GM21529 (cell line): ENCODE measurements at regions not wholly inside any gene's neighbourhood (a gene's known extent, or its start where the extent isn't known, plus 50 kb on each side); places are given as distances from the start of the nearest gene placed in this dataset.

ENCODE experiments used
- ATAC-seq: cut with Tn5 transposase; IDR thresholded peaks from one replicate; pipeline ENCODE4 v1.9.1; 2021; ENCODE audit not compliant: unreplicated experiment

- no peak for ATAC-seq
These were observed 412.5 kb upstream of the PCDH9 start for GRCh38 chr13:67642657-67643056.

- no peak for ATAC-seq
These were observed 405.6 kb upstream of the PCDH9 start for GRCh38 chr13:67635754-67636153.

DNA sequence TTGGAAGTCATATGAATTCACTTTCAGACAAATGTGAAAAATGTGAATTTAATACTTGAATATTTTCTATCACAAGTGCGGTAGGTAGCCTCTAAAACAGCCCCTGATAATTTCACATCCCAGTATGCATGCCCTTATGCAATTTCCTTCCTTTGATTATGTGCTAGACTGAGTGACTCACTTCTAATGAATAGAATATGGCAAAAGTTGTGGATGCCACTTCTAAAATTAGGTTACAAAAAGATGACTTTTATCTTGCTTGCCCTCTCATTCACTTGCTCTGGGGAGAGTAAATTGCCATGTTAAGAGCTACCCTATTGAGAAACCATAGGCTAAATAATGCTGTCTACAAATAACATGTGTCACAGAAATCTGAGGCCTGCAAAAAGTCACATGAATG, 402.5 kb upstream of the PCDH9 start:
- no peak for ATAC-seq

GRCh38 chr13:67630640-67631039, 400.5 kb upstream of the PCDH9 start:
- no peak for ATAC-seq

DNA sequence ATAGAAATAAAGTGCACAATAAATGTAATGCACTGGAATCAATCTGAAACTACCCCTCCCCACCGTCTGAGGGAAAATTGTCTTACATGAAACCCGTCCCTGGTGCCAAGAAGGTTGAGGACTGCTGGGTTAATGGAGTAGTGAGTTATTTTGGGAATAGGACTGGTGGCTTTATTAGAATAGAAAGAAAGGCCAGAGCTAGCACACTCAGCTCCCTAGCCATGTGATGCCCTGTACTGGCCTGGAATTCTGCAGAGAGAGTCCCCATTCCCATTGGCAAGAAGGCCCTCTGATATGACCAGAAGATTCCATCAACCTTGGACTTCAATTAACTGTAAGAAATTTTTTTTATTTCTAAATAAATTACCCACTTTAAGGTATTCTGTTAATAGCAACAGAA, 393.5 kb upstream of the PCDH9 start:
- ATAC-seq, result no peak

DNA sequence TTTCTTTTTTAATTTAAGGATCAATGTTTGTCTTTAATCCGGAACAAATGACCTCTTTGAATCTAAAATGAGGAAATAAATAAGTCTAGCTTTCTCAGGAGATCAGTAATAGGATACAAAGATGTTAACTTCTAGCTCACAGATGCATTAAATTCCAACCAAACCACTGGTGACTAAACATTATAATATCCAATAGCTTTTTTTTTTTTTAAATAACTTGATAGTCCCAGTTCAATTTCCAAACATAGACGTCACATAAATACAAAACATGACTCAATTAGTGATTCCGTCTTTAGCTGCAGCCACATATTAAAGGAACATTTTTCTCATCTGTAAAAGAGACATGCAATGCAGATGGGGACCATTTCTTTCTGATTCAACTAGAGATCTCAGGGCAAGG, 390.5 kb upstream of the PCDH9 start:
- no peak for ATAC-seq

- ATAC-seq, result no peak
These were observed 389.9 kb upstream of the PCDH9 start for GRCh38 chr13:67619995-67620380.

- no peak for ATAC-seq
These were observed 389.3 kb upstream of the PCDH9 start for GRCh38 chr13:67619351-67619994.

DNA sequence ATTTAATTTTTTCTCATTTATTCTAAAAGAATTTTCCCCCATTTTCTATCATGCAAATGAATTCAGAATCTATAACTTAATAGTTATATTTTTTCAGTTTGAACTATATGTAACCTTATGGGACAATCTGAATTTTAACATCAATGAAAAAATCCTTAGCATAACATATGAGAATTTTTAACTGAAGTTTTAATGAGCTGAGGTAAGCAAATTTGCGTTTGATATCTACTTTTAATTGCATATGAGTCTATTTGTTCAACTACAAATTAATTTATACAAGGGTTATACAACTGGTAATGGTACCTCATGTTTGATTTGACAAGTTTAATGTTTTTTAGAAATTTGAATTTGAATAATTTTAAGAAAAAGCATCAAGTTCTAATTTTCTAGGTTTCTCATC, 384.4 kb upstream of the PCDH9 start:
- ATAC-seq, result no peak

DNA sequence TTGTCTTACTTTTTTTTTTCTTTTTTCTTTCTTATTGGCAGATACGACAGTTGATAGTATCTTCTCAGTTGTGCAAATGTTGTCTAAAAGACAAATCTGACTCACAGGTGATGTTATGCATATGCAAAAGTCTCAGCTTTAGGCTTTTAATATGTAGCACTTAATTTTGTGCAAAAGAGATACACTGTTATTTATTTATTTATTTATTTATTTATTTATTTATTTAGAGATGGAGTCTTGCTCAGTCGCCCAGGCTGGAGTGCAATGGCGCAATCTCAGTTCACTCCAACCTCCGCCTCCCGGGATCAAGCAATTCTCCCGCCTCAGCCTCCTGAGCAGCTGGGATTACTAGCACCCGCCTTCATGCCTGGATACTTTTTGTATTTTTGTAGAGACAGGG, 383.9 kb upstream of the PCDH9 start:
- ATAC-seq, result no peak

DNA sequence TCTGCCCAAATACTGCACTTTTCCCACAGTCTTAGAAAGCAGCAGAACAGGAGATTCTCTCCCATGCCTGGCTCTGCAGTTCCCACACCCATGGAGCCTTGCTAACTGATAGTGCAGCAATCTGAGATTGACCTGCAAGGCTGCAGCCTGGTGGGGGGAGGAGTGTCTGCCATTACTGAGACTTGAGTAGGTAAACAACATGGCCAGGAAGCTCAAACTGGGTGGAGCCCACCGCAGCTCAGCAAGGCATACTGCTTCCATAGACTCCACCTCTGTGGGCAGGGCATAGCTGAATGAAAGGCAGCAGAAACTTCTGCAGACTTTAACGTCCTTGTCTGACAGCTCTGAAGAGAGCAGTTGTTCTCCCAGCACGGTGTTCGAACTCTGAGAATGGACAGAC, 358.5 kb upstream of the PCDH9 start:
- ATAC-seq, result no peak

GRCh38 chr13:67577361-67577760, 347.2 kb upstream of the PCDH9 start:
- ATAC-seq, result no peak

- no peak for ATAC-seq
These were observed 344.4 kb upstream of the PCDH9 start for GRCh38 chr13:67574320-67575233.

DNA sequence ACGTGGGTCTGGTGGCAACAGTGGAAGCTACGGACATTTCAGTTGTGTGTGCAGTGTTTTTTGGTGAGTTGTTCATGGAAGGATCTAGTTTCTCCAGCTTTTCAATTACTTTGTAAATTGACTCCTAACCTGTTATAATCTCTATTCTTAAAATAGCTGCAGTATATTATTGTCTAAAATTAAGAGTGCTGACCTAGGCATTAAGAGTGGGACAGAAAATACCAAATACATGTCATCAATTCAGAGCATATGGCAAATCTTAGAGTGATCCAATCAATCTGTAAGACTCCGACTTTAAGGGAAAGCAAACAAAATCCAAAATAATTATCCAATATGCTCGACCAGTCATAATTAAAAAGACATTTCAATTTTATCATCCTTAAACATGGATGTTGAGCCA, 338.1 kb upstream of the PCDH9 start:
- no peak for ATAC-seq

- ATAC-seq, result no peak
These were observed 327.6 kb upstream of the PCDH9 start for GRCh38 chr13:67557642-67558241.

DNA sequence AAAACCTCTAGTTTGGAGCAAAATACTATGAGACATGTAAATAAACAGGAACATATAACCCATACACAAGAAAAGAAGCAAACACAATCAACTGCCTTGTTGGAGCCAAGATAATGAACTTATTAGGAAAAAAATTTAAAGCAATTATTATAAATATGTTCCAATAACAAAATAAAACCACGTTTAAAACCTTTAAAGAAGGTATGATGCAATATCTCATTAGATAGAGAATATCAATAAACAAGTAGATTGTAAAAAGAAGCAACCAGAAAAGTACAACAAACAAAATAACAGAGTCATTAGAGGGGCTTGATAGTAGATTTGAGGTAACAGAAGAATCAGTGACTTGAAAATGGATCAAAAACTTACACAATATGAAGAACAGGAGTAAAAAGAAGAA, 327.0 kb upstream of the PCDH9 start:
- no peak for ATAC-seq

DNA sequence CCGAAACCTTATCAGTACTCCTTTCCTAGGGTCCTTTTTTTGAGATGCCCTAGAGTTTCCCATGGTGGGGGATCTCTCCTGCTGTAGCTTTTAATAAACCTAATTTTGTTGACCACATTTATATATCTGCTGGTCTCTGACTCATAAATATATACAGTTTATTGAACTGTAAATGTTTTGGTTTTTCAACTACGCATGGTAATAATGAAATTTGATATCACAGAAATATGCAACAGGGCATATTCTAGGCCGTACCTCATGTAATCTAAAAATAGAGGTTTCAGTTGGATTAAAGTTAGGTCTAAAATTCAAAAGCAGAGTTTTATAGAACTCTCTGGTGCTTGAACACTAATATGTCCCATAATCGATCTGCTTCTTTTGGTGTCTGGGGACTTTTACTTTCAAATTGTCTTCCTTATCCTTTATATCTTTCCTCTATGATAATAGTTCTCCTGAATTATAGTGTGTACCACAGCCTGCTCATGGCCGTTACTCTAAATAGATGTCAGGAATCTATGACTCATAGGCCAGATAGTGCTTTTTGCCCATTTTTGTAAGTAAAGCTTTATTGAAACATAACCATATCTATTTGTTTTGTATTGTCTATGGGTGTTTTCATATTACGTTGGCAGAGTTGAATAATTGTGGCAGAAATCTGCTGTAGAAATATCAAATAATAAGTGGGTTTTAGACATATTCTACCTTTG, 324.8 kb upstream of the PCDH9 start:
- ATAC-seq, result no peak

- no peak for ATAC-seq
These were observed 324.1 kb upstream of the PCDH9 start for GRCh38 chr13:67554286-67554685.

DNA sequence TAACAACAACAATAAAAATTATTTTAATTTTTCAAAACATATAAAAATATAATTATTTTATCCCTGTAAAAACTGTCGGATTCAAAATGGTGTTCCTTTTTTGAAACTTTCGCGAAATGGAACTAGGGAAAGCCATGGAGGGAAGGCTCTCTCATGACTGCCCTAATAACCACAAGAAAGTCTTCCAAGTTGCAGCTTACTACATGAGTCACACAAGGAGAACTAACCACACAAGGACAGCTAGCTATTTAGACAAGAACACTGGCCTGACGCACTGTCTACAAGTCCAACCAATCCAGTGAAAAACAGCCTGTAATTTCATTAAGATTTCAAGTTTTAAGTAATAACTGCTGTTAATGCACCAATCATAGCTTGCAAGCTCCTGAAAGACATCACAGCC, 319.2 kb upstream of the PCDH9 start:
- no peak for ATAC-seq

GRCh38 chr13:67538906-67539305, 308.8 kb upstream of the PCDH9 start:
- ATAC-seq, result no peak

DNA sequence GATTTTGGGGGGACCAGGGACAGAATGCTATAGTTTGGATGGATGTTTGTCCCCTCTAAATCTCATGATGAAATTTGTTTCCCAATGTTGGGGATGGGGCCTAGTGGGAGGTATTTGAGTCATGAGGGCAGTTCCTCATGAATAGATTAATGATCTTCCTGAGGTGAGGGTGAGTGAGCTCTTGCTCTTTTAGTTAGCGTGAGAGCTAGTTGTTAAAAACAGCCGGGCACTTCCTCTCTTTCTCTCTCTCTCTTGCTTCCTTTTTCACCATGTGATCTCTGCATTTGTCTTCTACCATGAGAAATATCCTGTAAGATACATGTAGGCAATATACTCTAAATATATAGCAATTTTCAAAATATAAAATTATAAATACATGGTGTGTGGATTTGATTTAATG, 290.8 kb upstream of the PCDH9 start:
- ATAC-seq, result no peak

GRCh38 chr13:67519356-67519755, 289.2 kb upstream of the PCDH9 start:
- ATAC-seq, result no peak
